GM21447 (cell line): ENCODE measurements at regions not wholly inside any gene's neighbourhood (a gene's known extent, or its start where the extent isn't known, plus 50 kb on each side); places are given as distances from the start of the nearest gene placed in this dataset.

Experiments
- ATAC-seq: cut with Tn5 transposase; IDR thresholded peaks from one replicate; pipeline ENCODE4 v1.9.1; 2021; ENCODE audit not compliant: unreplicated experiment

DNA sequence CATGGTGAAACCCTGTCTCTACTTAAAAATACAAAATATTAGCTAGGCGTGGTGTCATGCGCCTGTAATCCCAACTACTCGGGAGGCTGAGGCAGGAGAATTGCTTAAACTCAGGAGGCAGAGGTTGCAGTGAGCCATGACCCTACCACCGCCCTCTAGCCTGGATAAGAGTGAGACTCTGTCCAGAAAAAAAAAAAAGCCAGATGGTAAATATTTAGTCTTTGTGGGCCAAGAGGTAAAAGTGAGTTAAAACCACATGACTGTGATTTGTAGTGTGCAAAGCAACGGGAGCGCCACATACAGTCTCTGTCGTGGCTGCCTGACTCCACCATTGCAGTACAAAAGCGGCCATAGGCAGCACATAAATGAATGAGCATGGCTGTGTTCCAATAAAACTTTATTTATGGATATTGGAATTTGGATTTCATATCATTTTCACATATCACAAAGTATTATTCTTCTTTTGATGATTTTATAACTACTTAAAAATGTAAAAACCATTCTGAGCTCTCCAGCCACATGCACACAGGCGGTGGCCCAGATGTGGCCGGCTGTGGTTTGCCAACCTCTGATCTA is 51.8 kb upstream of the CASZ1 start:
- ATAC-seq = no peak

DNA sequence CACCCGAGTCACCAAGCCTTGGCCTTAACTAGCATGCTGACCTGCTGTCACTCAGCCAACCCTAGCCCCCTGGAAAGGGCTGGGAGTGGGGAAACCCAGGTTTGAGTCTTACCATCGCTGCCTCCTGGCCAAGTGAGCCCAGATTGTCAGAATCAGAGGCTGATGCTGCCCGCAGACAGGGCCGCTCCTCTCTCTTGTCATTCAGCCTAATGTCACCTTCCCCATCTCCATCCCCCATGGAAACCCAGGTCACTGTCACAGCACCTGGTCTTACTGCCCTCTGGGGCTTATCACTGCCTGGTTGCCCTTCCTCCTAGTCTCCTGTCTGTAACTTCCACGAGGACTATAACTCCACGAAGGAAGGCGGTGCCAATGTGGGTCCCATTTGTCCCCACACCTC is 53.6 kb upstream of the CASZ1 start:
- ATAC-seq = no peak

GRCh38 chr1:10851024-10852013 is 54.9 kb upstream of the CASZ1 start:
- ATAC-seq = no peak

GRCh38 chr1:10852018-10852417 is 55.6 kb upstream of the CASZ1 start:
- no peak for ATAC-seq

GRCh38 chr1:10852486-10852885 is 56.0 kb upstream of the CASZ1 start:
- no peak for ATAC-seq

- no peak for ATAC-seq
Measured at GRCh38 chr1:10852998-10853520, 56.6 kb upstream of the CASZ1 start.

GRCh38 chr1:10853701-10854100 is 57.3 kb upstream of the CASZ1 start:
- ATAC-seq = no peak

- no peak for ATAC-seq
Measured at GRCh38 chr1:10854856-10855459, 58.5 kb upstream of the CASZ1 start.

DNA sequence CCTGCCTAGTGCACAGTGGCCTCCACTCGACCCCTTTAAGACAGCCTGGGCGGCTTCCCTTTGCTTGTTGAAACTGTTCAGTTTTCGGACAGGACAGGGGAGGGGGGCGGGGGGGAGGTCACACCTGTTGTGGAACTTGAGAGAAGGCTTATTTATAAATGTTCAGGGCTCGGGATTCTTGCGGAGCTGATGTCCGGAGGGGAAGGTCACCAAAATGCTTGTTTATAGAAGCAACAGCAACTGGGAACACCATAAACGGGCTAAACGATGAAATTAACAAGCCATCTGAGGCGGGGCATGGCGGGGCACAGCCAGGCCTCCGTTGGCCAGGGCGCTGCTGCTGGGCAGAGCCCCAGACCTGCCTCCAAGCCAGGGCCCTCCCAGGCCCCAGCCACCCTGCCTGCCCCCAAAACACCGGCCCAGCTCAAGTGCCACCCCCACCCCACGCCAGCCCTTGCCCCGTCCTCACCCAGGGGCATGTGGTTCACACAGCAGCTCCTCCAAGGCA is 59.8 kb upstream of the CASZ1 start:
- ATAC-seq = no peak

- no peak for ATAC-seq
Measured at GRCh38 chr1:10856863-10857598, 60.6 kb upstream of the CASZ1 start.

GRCh38 chr1:10857687-10858086 is 61.2 kb upstream of the CASZ1 start:
- no peak for ATAC-seq

DNA sequence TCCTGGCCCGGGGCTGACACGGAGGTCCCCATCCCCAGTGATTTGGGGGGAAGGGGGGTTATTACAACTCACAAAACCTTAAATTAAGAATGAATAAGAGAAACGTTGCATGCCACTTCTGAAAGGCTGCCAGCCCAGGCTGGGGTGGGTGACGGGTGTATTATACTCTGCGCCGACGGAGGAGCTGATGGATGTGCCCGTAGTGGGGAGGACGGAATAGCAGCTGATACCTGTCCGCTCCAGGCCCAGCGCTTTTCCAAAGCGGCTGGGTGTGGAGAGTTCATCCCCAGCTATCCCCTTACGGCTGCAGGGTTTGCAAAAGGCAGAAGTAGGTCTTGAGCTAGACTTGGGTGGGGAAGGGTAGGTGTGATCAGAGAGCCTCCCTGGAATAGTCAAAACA is 63.8 kb upstream of the CASZ1 start:
- ATAC-seq = no peak

- no peak for ATAC-seq
Measured at GRCh38 chr1:10860682-10861081, 64.2 kb upstream of the CASZ1 start.

GRCh38 chr1:10861822-10862221 is 65.4 kb upstream of the CASZ1 start:
- ATAC-seq = no peak

GRCh38 chr1:10862743-10863335 is 66.4 kb upstream of the CASZ1 start:
- no peak for ATAC-seq

- no peak for ATAC-seq
Measured at GRCh38 chr1:10863886-10864285, 67.4 kb upstream of the CASZ1 start.

DNA sequence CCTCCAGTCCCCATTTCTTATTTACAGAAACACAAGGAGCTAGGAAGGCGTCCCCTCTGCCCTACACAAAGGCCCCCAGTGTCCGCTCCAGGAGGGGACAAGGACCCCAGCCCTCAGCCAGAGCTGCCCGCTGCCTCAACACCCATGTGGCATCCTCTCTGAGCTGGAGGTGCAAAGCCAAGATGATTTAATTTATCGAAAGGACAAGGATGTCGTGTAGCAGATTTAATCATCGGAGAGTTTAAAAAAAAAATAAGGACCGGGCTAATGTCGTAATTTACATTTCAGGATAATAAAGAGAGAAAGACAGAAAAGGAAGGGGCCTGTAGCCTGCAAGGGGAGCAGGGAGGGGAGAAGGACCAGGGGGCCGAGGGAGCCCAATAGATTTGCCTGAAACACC is 68.3 kb upstream of the CASZ1 start:
- no peak for ATAC-seq

DNA sequence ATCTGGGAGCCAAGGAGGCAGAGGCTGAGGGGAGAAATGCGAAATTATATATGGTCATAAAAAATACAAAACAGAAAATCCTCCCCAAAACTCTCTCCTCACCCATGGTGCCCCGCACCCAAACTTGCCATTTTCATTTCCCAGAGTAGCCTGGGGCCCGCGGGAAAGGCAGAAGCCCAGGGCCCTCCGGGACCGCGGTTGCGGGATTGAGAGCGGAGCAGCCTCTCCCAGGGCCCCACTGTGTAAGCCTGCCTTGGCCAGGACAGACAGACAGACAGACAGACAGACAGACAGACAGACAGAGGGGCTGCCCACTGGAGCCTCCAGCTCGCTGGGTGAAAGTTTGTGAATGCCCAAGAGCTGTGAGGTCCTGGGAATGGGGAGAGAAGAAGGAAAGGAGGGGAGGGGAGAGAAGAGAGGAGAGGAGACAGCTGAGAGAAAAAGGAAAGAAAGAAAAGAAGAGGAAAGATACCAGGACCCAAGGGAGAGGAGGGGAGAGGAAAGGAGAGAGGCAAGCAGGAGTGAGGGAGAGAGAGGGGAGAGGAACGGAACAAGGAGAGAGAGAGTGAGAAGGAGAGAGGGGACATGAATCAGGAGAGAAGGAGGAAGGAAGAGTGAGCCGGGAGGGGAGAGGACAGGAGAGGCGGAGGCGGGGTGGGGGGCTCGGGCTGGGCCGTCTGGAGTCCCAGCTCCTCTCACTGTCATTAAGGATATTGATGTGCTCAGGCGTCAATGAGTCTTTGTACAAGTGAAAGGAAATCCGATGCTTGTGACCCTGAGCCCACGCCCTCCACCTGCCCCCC is 69.3 kb upstream of the CASZ1 start:
- no peak for ATAC-seq

GRCh38 chr1:10866321-10867093 is 70.1 kb upstream of the CASZ1 start:
- no peak for ATAC-seq
